GDM1 (cell line): ENCODE measurements at regions not wholly inside any gene's neighbourhood (a gene's known extent, or its start where the extent isn't known, plus 50 kb on each side); places are given as distances from the start of the nearest gene placed in this dataset.
"Not testable (repeated sequence)": the region's sequence is repeated elsewhere in the genome, so short reads cannot be mapped to it uniquely, and the experiment has no call there.

Source experiments
- DNase-seq: peaks from one replicate; lab custom pipeline; 2025; lab: John Stamatoyannopoulos, UW

DNA sequence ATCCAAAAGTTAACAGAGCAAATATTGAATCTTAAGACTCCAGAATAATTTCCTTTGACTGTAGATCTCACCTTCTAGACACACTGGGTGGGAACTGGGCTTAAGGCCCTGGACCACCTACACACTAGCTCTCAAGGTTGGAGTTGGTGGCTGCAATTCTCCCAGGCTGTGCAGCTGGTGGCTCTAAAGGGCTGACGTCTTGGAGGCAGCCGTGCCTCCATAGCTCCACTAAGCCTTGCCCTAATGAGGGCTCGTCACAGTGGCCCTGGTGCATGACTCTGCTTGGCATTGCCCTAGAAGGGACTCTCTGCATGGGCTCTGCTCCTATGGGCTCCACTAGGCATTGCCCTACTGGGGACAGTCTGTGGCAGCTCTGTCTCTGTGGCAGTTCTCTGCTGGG is 1005.2 kb downstream of the CCSER2 start:
- no peak for DNase-seq

DNA sequence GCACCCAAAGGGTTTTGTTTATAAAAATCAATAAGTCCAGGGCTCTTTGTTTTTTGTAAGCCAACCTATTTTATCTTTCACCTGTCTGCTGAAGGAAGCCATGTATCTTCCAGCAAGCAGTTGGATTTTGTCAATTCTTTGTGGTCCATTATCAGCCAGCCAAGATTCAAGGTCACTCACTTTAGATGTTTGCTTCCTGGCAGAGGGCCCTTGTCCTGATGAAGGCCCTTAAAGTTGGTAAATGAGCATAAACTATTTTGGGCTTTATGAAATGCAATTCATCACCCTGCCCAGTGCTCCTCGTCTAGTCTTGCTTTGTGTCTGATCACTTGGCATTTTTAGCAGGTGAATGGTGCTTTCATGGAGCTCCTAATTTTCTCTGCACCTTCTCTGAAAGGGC is 1004.2 kb downstream of the GRID1 start:
- no peak for DNase-seq

GRCh38 chr10:85377029-85377806 is 989.4 kb downstream of the GRID1 start:
- no peak for DNase-seq

DNA sequence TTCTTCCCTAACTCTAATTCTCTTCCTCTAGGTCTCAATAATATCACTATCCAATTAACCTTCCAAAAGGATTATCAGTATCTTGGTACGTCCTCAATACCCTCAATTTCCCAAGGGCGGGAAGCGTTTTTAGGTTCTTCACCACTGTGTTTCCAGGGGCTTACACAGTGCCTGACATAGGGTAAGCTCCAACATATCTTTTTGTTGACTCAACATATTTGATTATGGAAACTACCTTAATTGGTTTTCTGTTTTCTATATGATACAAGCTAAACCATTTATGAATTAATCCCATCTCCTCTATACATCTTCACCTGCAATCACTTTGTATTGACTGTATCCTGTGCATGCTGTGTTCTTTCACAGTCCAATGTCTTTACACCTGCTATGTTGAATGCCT is 987.3 kb downstream of the GRID1 start:
- no peak for DNase-seq

GRCh38 chr10:85400981-85401695 is 965.5 kb downstream of the GRID1 start:
- no peak for DNase-seq

DNA sequence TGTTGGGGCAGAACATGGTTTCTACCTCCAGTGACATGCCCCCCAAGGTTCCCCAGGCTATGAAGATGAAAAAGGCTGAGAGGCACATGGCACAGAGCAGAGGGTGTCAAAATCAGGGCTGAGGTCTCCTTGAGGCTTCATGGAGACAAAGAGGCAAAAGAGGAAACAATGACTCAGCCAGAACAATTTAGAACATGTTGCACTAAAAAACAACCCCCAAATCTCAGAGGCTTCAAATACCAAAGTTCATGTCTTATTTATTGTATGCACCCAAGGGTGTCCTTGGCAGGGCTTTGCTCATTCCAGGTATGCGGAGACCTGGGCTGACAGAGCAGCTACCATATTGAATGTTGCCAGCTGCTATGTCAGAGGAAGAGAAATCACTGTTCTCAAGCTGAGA is 964.1 kb downstream of the GRID1 start:
- no peak for DNase-seq

- DNase-seq, result no peak
Measured at GRCh38 chr10:85407088-85407487, 959.5 kb downstream of the GRID1 start.

DNA sequence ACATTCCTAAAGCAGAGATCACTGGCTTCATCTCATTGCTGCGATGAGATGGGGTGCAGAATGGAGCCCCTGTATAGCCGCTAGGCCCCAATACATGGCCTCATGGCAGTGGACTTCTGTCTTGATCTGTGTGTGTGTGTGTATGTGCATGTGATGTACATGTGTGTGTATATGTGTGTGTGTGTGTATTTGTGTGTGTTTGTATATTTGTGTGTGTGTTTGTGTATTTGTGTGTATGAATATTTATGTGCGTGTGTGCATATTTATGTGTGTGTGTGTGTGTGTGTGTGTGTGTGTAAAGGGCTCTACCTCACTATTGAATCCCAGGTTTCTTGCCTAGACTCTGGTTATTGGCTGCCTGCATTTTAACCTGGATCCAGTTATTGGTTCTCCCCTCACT is 958.2 kb downstream of the GRID1 start:
- no peak for DNase-seq

DNA sequence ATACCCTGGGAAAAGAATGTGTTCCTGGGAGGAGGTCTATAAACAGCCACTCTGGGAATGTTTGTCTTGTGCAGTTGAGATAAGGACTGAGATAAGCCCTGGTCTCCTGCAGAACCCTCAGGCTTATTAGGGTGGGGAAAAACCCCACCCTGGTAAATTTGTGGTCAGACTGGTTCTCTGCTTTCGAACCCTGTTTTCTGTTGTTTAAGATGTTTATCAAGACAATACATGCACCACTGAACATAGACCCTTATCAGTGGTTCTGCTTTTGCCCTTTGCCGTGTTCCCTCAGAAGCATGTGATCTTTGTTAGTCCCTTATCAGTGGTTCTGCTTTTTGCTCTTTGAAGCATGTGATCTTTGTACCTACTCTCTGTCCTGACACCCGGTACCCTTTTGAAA is 956.0 kb downstream of the GRID1 start:
- DNase-seq, result not testable (repeated sequence)

DNA sequence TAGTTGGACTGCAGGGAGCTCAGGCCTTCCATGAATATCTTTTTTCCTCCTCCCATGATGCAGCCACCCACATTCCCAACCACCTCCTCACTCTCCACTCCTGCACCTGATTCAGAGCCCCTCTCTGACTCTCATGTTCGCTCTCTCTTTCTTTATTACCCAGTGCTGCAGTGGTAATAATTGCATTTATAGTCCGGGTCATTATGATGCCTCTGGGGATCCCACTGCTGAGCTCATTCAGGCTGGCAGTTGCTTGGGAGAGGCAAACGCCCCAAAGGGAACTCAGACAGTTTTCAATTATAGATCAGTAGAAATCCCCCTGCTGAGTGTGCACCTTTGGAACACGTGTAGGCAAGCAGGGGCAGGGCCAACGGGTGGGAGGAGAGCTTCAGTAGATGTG is 953.0 kb downstream of the GRID1 start:
- no peak for DNase-seq

DNA sequence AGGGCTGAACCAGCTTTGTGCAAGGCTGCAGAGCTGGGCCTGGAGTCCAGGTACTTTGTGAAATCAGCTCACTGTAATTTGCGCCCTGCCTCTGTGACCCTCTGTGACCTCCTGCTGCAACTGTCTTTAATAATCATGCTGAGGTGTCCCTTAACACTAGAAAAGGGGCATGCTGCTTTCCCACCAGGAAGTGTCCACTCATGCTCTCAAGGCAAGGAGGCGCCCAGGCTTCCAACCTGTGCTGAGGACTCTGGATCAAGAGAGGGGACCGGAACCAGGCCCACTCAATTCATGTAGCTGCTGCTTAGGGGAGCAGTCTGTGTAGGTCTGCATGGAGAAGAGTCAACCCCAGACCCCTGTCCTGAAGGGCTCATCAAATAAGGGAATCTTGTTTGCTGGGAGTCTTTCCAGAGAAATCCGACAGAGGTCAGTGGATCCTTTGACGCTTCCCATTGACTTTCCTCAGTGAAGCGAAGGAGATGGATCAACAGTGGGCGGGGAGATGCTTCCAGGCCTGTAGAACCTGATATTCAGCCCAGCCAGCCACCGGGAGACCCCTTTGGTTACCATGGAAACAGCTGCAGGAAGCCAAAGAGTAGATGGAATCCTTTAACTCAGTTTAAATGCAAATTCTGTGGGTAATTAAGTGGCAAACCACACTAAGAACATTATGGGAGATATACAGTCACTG is 945.9 kb downstream of the GRID1 start:
- DNase-seq, result no peak

GRCh38 chr10:85421421-85421820 is 945.2 kb downstream of the GRID1 start:
- DNase-seq, result no peak

DNA sequence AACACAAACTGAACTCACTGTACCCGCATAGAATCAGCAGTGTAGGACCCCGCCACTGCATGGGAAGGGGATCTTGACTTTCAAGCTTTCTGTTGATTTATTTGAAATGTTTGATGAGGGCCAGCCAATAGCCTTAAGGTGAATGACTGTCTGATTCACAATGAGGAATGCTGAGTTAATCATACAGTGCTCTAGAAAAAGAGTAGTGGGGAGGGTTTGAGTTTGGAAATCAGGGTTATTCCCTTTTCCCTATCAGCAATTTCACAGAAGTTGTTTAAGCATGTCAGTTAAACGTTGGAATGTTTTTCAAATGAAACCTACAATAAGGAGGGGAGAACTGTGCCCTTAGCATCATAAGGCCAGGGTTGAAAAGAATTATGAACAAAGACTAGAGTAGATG is 937.5 kb downstream of the GRID1 start:
- no peak for DNase-seq

DNA sequence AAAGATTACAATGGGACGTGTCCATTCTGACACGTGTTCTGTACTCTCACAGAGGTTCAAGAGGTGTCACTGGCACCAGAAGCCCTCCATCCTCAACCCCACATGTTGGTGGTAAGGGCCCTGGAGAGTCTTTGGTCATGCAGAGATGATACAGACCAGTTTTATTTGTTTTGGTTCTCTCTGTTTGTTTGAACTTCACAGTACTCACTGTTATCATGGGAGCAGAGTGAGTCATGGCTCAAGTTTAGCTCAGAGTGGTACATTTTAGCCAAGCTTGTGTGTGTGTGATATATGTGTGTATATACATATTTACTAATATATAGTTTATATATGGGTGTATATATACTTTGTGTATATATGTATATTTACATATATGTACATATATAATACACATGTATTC is 935.6 kb downstream of the GRID1 start:
- no peak for DNase-seq

DNA sequence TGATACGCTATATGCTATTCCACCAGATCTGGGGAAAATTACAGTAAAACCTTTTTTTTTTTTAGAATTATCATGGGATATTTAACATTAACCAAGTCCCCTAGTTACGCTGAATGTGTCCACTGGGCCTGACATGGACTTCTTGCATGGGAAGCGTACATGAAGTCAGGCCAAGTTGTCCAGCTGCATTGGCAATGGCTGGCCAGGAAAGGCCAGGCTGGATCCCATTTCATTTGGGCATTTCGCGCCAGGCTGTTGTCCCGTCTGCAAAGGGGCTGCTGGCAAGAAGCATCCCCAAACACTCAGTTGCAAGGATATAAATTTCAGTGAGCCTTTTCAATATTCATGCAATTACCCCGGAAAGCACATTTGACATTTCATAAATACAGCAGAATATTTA is 933.3 kb downstream of the GRID1 start:
- no peak for DNase-seq

- DNase-seq, result no peak
Measured at GRCh38 chr10:85444868-85445267, 921.7 kb downstream of the GRID1 start.

- no peak for DNase-seq
Measured at GRCh38 chr10:85445702-85446101, 920.9 kb downstream of the GRID1 start.

- no peak for DNase-seq
Measured at GRCh38 chr10:85446827-85447226, 919.8 kb downstream of the GRID1 start.

DNA sequence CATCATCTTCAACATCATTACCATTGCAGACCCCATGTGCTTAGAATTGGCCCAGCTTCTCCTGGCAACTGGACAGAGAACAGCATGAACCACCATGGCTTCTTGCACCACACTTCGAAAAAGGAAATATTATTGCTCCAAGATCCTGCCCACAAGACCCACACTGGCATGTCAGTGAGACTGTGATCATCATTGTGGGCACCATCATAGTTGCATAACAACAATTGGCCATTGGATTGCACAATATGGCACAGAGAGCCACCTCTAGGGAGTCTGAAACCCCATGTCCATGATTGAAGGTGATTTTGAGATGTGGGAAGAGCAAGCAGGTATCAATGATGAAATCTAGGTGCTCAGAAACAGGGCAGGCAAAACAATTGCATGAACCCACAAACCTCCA is 918.9 kb downstream of the GRID1 start:
- no peak for DNase-seq

GRCh38 chr10:85448716-85449115 is 917.9 kb downstream of the GRID1 start:
- DNase-seq, result no peak

GRCh38 chr10:85454386-85454785 is 912.2 kb downstream of the GRID1 start:
- no peak for DNase-seq

GRCh38 chr10:85457191-85457590 is 909.4 kb downstream of the GRID1 start:
- no peak for DNase-seq

- no peak for DNase-seq
Measured at GRCh38 chr10:85458324-85458723, 908.3 kb downstream of the GRID1 start.
